ENCODE measurements at regions not wholly inside any gene's neighbourhood (a gene's known extent, or its start where the extent isn't known, plus 50 kb on each side); places are given as distances from the start of the nearest gene placed in this dataset.
"Not testable (repeated sequence)": the region's sequence is repeated elsewhere in the genome, so short reads cannot be mapped to it uniquely, and the experiment has no call there.

DNA sequence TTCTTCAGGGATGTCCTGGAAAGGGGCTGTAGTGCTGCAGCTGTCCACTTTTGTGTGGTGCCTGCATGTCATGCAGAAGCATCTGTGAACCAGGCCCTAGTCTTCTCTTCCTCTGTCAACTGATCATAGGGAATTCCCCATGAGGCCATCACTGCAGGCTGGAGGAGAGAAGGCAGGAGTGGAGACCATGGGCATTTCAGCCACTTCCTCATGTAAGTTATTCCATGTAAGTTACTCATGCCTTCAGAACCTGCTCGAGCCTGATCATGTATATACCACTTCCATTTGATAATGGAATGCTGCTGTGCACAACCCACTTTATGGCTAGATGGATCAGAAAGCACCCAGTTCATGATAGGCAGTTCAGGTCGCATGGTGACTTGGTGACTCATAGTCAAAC, 714.0 kb downstream of the METTL4 start:
- TF ChIP-seq, protein P1, sequence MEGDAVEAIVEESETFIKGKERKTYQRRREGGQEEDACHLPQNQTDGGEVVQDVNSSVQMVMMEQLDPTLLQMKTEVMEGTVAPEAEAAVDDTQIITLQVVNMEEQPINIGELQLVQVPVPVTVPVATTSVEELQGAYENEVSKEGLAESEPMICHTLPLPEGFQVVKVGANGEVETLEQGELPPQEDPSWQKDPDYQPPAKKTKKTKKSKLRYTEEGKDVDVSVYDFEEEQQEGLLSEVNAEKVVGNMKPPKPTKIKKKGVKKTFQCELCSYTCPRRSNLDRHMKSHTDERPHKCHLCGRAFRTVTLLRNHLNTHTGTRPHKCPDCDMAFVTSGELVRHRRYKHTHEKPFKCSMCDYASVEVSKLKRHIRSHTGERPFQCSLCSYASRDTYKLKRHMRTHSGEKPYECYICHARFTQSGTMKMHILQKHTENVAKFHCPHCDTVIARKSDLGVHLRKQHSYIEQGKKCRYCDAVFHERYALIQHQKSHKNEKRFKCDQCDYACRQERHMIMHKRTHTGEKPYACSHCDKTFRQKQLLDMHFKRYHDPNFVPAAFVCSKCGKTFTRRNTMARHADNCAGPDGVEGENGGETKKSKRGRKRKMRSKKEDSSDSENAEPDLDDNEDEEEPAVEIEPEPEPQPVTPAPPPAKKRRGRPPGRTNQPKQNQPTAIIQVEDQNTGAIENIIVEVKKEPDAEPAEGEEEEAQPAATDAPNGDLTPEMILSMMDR (IDR thresholded peaks at IDR 0.05), result not testable (repeated sequence)
- not testable (repeated sequence) for TF ChIP-seq POLR2A (IDR thresholded peaks at IDR 0.05)

All from esophagus squamous epithelium (tissue), 4 donors.